Lung microvascular endothelial cell (primary cell): ENCODE measurements at regions not wholly inside any gene's neighbourhood (a gene's known extent, or its start where the extent isn't known, plus 50 kb on each side); places are given as distances from the start of the nearest gene placed in this dataset.

Experiments
- DNase-seq, 2 donors: peaks; one replicate each; pipeline versions ENCODE4 v3.0.0 to v3.0.0-alpha.2; 2010; ENCODE audit warnings: low read depth in 2 of 2

- DNase-seq: peak; percentile 48 to 57
Measured at GRCh38 chr11:116563028-116563711, 209.6 kb downstream of the BUD13 start.

GRCh38 chr11:116560589-116560988 is 212.2 kb downstream of the BUD13 start:
- no peak for DNase-seq

- peak; percentile 85 to 88 for DNase-seq
Measured at GRCh38 chr11:116558504-116559211, 214.1 kb downstream of the BUD13 start.

GRCh38 chr11:116557282-116557681 is 215.5 kb downstream of the BUD13 start:
- DNase-seq: peak in 1 of 2 donors; percentile 19

- DNase-seq: no peak
Measured at GRCh38 chr11:116556483-116556882, 216.3 kb downstream of the BUD13 start.

- DNase-seq: no peak
Measured at GRCh38 chr11:116553482-116553881, 219.3 kb downstream of the BUD13 start.

- DNase-seq: no peak
Measured at GRCh38 chr11:116551576-116551975, 221.2 kb downstream of the BUD13 start.

GRCh38 chr11:116548256-116548655 is 224.5 kb downstream of the BUD13 start:
- DNase-seq: no peak

GRCh38 chr11:116547571-116547970 is 225.2 kb downstream of the BUD13 start:
- no peak for DNase-seq

GRCh38 chr11:116545912-116546311 is 226.9 kb downstream of the BUD13 start:
- DNase-seq: no peak

GRCh38 chr11:116544721-116545120 is 228.1 kb downstream of the BUD13 start:
- DNase-seq: no peak

GRCh38 chr11:116543911-116544475 is 228.8 kb downstream of the BUD13 start:
- DNase-seq: no peak

GRCh38 chr11:116543099-116543498 is 229.7 kb downstream of the BUD13 start:
- DNase-seq: no peak

- DNase-seq: no peak
Measured at GRCh38 chr11:116542406-116542805, 230.4 kb downstream of the BUD13 start.

GRCh38 chr11:116541460-116541859 is 231.3 kb downstream of the BUD13 start:
- no peak for DNase-seq

GRCh38 chr11:116540645-116541304 is 232.0 kb downstream of the BUD13 start:
- no peak for DNase-seq

GRCh38 chr11:116539836-116540418 is 232.9 kb downstream of the BUD13 start:
- DNase-seq: no peak

GRCh38 chr11:116539211-116539610 is 233.6 kb downstream of the BUD13 start:
- no peak for DNase-seq

GRCh38 chr11:116538677-116539076 is 234.1 kb downstream of the BUD13 start:
- no peak for DNase-seq

- no peak for DNase-seq
Measured at GRCh38 chr11:116537709-116538108, 235.1 kb downstream of the BUD13 start.

GRCh38 chr11:116537121-116537520 is 235.7 kb downstream of the BUD13 start:
- no peak for DNase-seq

GRCh38 chr11:116536416-116536815 is 236.4 kb downstream of the BUD13 start:
- no peak for DNase-seq
